ENCODE measurements at regions not wholly inside any gene's neighbourhood (a gene's known extent, or its start where the extent isn't known, plus 50 kb on each side); places are given as distances from the start of the nearest gene placed in this dataset.
"Not testable (repeated sequence)": the region's sequence is repeated elsewhere in the genome, so short reads cannot be mapped to it uniquely, and the experiment has no call there.

GRCh38 chr1:221521686-221522085, 220.2 kb downstream of the DUSP10 start:
- TF ChIP-seq ZFX (IDR thresholded peaks at IDR 0.05; ENCODE audit: borderline replicate concordance) (no peak), CTCF (IDR thresholded peaks at IDR 0.05) (no peak)
- H3K27ac ChIP-seq = no peak overlapping the region

- TF ChIP-seq ZFX (IDR thresholded peaks at IDR 0.05; ENCODE audit: borderline replicate concordance) (no peak), CTCF (IDR thresholded peaks at IDR 0.05) (no peak)
- no peak overlapping the region for H3K27ac ChIP-seq
Measured at GRCh38 chr1:221522529-221522940, 219.4 kb downstream of the DUSP10 start.

- no peak for TF ChIP-seq ZFX (IDR thresholded peaks at IDR 0.05; ENCODE audit: borderline replicate concordance)
- TF ChIP-seq CTCF (IDR thresholded peaks at IDR 0.05) = no peak
Measured at GRCh38 chr1:221525749-221526148, 216.1 kb downstream of the DUSP10 start.

GRCh38 chr1:221527302-221527701, 214.6 kb downstream of the DUSP10 start:
- TF ChIP-seq ZFX (IDR thresholded peaks at IDR 0.05; ENCODE audit: borderline replicate concordance) (no peak), CTCF (IDR thresholded peaks at IDR 0.05) (no peak)
- H3K27ac ChIP-seq = no peak overlapping the region

More at GRCh38 chr1:221525749-221526148, 216.1 kb downstream of the DUSP10 start:
- no peak overlapping the region for H3K27ac ChIP-seq

- no peak overlapping the region for H3K27ac ChIP-seq
Measured at GRCh38 chr1:221527886-221528624, 213.8 kb downstream of the DUSP10 start.

GRCh38 chr1:221530159-221530558, 211.7 kb downstream of the DUSP10 start:
- not testable (repeated sequence) for H3K27ac ChIP-seq

More at GRCh38 chr1:221527886-221528624, 213.8 kb downstream of the DUSP10 start:
- TF ChIP-seq ZFX (IDR thresholded peaks at IDR 0.05; ENCODE audit: borderline replicate concordance) (no peak), CTCF (IDR thresholded peaks at IDR 0.05) (no peak)

- TF ChIP-seq CTCF (IDR thresholded peaks at IDR 0.05) (no peak), ZFX (IDR thresholded peaks at IDR 0.05; ENCODE audit: borderline replicate concordance) (no peak)
- H3K27ac ChIP-seq = no peak overlapping the region
Measured at GRCh38 chr1:221530791-221531190, 211.1 kb downstream of the DUSP10 start.
